ENCODE measurements at regions not wholly inside any gene's neighbourhood (a gene's known extent, or its start where the extent isn't known, plus 50 kb on each side); places are given as distances from the start of the nearest gene placed in this dataset.

- Mint-ChIP-seq H3K27me3 (no peaks in the 10 kb centered on the region), H3K4me3 (no peak overlapping the region), H3K36me3 (no peaks in the 10 kb centered on the region), H3K9me3 (peaks cover 5% of the 10 kb centered on the region), H3K27ac (no peak overlapping the region), H3K4me1 (no peaks in the 10 kb centered on the region)
- ATAC-seq, result no peak
Measured at GRCh38 chr2:150571121-150571520, 83.7 kb upstream of the RND3 start.

GRCh38 chr2:150570712-150571111 is 83.2 kb upstream of the RND3 start:
- no peak overlapping the region for H3K27ac Mint-ChIP-seq
- H3K4me3 Mint-ChIP-seq, result no peak overlapping the region
- no peak for ATAC-seq
- H3K9me3 Mint-ChIP-seq, result peaks cover 5% of the 10 kb centered on the region
- no peaks in the 10 kb centered on the region for H3K4me1 Mint-ChIP-seq
- no peaks in the 10 kb centered on the region for H3K27me3 Mint-ChIP-seq
- no peaks in the 10 kb centered on the region for H3K36me3 Mint-ChIP-seq

GRCh38 chr2:150569761-150570160 is 82.3 kb upstream of the RND3 start:
- no peak for ATAC-seq
- H3K4me3 Mint-ChIP-seq, result no peak overlapping the region
- H3K9me3 Mint-ChIP-seq, result peaks cover 5% of the 10 kb centered on the region
- no peak overlapping the region for H3K27ac Mint-ChIP-seq
- no peaks in the 10 kb centered on the region for H3K36me3 Mint-ChIP-seq
- H3K27me3 Mint-ChIP-seq, result no peaks in the 10 kb centered on the region
- H3K4me1 Mint-ChIP-seq, result no peaks in the 10 kb centered on the region

DNA sequence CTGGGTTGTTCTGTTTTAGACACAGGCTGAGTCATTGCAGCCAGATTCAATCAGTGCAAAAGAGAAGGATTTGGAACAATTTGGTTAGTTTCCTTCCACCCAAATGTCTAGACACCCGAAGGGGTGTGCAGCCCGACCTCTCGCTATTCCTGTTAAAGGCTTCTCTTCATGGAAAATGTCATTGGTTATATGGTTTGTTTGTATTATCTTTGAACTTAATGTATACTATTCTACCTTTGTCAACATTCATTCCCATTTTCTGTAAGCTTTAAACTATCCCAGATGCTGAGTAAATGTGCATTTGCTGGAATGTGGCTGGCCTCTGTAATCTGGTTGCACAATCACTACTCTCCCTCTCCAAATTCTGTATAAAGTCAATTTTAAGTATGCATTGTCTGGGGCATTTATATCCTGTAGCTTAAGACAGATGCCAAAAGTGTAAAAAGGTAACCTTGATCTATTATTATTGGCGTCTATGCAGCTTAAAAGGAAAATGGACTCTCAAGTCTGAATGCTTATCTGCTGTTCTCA is 80.4 kb upstream of the RND3 start:
- H3K4me3 Mint-ChIP-seq, result no peak overlapping the region
- no peak for ATAC-seq
- no peaks in the 10 kb centered on the region for H3K36me3 Mint-ChIP-seq
- no peaks in the 10 kb centered on the region for H3K4me1 Mint-ChIP-seq
- no peak overlapping the region for H3K27ac Mint-ChIP-seq
- peaks cover 3% of the 10 kb centered on the region for H3K9me3 Mint-ChIP-seq
- no peaks in the 10 kb centered on the region for H3K27me3 Mint-ChIP-seq

DNA sequence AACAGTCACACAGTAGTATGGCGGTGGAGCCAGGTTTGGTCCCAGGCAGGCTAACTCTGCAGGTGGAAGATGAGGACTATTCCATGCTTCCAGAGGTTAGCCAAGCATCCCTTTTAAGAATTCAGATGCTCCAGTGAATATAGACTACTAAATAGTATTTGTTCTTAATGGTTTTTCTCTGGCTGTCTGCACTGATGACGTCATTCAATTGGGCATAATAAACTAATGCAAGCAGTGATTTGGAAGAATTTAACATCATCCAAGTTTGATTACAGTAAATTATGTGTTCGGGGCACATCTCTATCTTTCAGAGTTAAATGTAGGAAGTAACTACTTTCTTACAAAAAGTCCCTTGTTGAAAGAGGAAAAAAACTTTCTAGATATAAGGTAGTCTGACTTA is 78.8 kb upstream of the RND3 start:
- Mint-ChIP-seq H3K36me3 (no peaks in the 10 kb centered on the region), H3K9me3 (peaks cover 3% of the 10 kb centered on the region), H3K27ac (no peak overlapping the region), H3K4me1 (no peaks in the 10 kb centered on the region), H3K4me3 (no peak overlapping the region), H3K27me3 (no peaks in the 10 kb centered on the region)
- ATAC-seq, result no peak

GRCh38 chr2:150561076-150561475 is 73.6 kb upstream of the RND3 start:
- Mint-ChIP-seq H3K4me1 (no peaks in the 10 kb centered on the region), H3K27me3 (no peaks in the 10 kb centered on the region), H3K4me3 (no peak overlapping the region), H3K9me3 (no peaks in the 10 kb centered on the region), H3K27ac (no peak overlapping the region), H3K36me3 (no peaks in the 10 kb centered on the region)
- ATAC-seq, result no peak

- Mint-ChIP-seq H3K4me3 (no peak overlapping the region), H3K9me3 (no peaks in the 10 kb centered on the region), H3K27me3 (no peaks in the 10 kb centered on the region), H3K4me1 (no peaks in the 10 kb centered on the region), H3K36me3 (no peaks in the 10 kb centered on the region), H3K27ac (no peak overlapping the region)
- no peak for ATAC-seq
Measured at GRCh38 chr2:150557020-150557600, 69.6 kb upstream of the RND3 start.

DNA sequence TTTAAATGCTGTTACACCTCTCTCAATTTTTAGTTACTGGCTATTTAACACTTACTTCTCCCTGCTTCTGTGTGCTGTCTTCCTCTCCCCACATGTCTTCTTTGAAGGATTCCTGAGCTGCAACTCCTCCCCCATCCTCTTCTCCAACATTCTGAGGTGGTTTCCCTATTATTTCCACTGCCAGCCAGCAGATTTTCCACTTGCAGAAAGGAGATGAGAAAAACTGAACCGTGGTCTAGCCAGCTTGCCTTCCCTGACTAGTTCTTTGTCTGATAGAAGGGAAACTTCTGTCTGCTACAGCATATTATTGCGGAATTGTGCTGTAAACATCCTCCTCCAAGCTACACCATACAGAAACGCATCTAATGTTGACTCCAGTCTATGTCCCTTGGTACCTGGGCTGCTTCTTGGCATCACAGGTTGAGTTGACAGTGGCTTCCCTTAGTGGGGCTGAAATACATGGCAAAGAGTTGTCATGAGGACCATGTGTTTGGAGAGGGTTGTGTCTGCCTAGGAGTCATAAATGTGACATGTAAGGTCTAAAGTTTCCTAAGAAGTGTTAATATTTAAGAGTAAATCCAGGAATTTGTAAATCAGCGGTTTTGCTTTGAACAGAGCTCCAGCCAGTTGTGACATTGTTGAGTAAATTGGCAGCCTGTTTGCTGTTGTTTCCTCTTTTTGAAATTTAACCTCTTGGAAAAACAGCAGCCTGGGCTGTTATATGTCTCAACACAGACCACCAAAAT is 68.3 kb upstream of the RND3 start:
- Mint-ChIP-seq H3K4me1 (no peaks in the 10 kb centered on the region), H3K36me3 (no peaks in the 10 kb centered on the region), H3K27me3 (no peaks in the 10 kb centered on the region), H3K4me3 (no peak overlapping the region), H3K27ac (no peak overlapping the region), H3K9me3 (no peaks in the 10 kb centered on the region)
- ATAC-seq, result no peak

DNA sequence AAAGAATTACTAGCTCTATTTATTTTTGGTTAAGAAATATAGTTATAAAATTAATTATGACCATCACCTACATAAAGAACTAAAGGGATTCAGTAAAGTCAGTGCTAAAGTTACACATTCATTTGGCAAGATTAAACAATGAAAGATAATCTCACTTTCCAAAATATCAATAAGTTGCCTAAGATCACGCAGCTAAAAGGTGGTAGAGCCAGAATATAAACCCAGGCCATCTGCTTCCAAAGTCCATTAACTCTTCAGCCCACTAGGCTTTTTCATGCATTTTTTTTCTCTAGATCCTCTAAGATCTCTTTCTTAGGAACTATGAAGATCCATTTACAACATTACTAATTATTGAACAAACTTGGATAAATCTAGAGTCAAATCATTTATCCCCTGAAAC is 66.6 kb upstream of the RND3 start:
- no peaks in the 10 kb centered on the region for H3K36me3 Mint-ChIP-seq
- H3K4me3 Mint-ChIP-seq, result no peak overlapping the region
- H3K27ac Mint-ChIP-seq, result no peak overlapping the region
- no peaks in the 10 kb centered on the region for H3K27me3 Mint-ChIP-seq
- no peaks in the 10 kb centered on the region for H3K9me3 Mint-ChIP-seq
- no peak for ATAC-seq
- H3K4me1 Mint-ChIP-seq, result no peaks in the 10 kb centered on the region

GRCh38 chr2:150552041-150552820 is 64.8 kb upstream of the RND3 start:
- H3K9me3 Mint-ChIP-seq, result no peaks in the 10 kb centered on the region
- no peaks in the 10 kb centered on the region for H3K27me3 Mint-ChIP-seq
- H3K36me3 Mint-ChIP-seq, result no peaks in the 10 kb centered on the region
- no peak overlapping the region for H3K4me3 Mint-ChIP-seq
- H3K4me1 Mint-ChIP-seq, result no peaks in the 10 kb centered on the region
- H3K27ac Mint-ChIP-seq, result no peak overlapping the region
- no peak for ATAC-seq

DNA sequence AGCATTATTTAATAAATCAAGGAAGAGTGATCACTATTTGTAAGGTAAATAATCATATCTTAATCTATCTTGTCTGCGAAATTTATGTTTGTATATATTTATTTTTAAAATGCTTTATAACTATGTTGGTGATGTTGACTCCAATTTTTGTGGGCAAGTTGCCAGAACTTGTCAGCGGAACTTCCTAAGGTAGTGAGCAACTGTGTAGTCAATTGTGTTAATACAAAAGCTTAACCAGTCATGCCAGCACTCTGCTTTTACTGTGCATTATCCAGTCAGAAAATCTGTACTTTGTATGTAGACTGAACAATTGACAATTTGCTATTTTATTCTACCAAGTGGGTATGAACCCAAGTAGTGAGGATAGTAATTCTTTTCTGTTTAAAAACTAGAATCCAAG is 61.9 kb upstream of the RND3 start:
- Mint-ChIP-seq H3K9me3 (no peaks in the 10 kb centered on the region), H3K27me3 (no peaks in the 10 kb centered on the region), H3K27ac (no peak overlapping the region), H3K4me3 (no peak overlapping the region), H3K36me3 (no peaks in the 10 kb centered on the region), H3K4me1 (no peaks in the 10 kb centered on the region)
- no peak for ATAC-seq

DNA sequence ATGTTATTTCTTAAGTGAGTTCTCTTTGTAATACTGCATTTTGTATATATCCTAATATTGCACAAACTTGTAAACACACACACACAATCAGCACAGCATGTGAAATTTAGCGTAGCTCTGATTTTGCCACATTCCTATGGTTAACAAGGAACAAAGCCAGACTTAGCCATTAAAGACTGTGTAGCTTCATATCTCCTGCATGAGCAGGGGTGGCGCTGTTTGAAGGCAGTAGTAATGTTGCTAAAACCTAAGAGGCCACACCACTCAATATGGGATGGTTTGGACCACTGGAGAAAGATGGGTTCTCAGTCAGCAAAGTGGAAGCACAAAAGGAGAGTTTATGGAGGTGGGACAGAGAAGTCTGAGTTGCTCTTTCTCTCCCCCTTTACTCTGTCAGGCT is 61.1 kb upstream of the RND3 start:
- Mint-ChIP-seq H3K4me3 (no peak overlapping the region), H3K27ac (no peak overlapping the region), H3K9me3 (no peaks in the 10 kb centered on the region), H3K4me1 (no peaks in the 10 kb centered on the region), H3K27me3 (no peaks in the 10 kb centered on the region), H3K36me3 (no peaks in the 10 kb centered on the region)
- no peak for ATAC-seq

- no peak for ATAC-seq
- H3K4me3 Mint-ChIP-seq, result no peak overlapping the region
- no peaks in the 10 kb centered on the region for H3K9me3 Mint-ChIP-seq
- no peak overlapping the region for H3K27ac Mint-ChIP-seq
- no peaks in the 10 kb centered on the region for H3K27me3 Mint-ChIP-seq
- H3K4me1 Mint-ChIP-seq, result no peaks in the 10 kb centered on the region
- no peaks in the 10 kb centered on the region for H3K36me3 Mint-ChIP-seq
Measured at GRCh38 chr2:150545916-150546315, 58.4 kb upstream of the RND3 start.

DNA sequence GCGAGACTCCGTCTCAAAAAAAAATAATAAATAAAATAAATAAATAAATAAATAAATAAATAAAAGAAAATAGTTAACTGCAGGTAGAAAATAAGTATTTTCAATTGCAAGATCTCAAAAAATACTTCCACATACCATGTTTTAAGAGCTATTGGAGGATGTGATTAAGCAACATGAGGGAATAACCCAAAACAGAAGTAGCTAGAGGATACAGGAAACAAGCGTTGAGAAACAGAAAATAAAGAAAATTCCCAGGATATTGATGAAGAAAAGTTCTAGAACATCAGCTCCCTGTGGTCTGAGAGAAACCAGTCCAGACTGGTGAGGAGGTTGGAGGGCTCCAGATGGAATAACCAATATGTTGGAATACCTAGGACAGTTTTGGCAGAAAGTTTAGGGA is 57.3 kb upstream of the RND3 start:
- H3K4me3 Mint-ChIP-seq, result no peak overlapping the region
- H3K9me3 Mint-ChIP-seq, result no peaks in the 10 kb centered on the region
- no peaks in the 10 kb centered on the region for H3K4me1 Mint-ChIP-seq
- no peaks in the 10 kb centered on the region for H3K36me3 Mint-ChIP-seq
- no peaks in the 10 kb centered on the region for H3K27me3 Mint-ChIP-seq
- H3K27ac Mint-ChIP-seq, result no peak overlapping the region
- no peak for ATAC-seq

DNA sequence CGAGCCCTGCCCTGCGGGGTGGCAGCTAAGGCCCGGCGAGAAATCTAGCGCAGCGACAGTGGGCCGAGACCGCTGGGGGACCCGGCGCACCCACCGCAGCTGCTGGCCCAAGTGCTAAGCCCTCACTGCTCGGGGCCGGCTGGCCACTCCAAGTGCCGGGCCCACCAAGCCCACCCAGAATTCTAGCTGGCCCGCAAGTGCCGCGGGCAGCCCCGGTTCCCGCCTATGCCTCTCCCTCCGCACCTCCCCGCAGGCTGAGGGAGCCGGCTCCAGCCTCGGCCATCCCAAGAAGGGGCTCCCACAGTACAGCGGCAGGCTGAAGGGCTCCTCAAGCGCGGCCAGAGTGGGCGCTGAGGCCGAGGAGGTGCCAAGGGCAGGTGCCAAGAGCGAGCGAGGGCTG is 55.2 kb upstream of the RND3 start:
- no peaks in the 10 kb centered on the region for H3K4me1 Mint-ChIP-seq
- H3K27me3 Mint-ChIP-seq, result no peaks in the 10 kb centered on the region
- H3K9me3 Mint-ChIP-seq, result no peaks in the 10 kb centered on the region
- no peak overlapping the region for H3K27ac Mint-ChIP-seq
- ATAC-seq, result no peak
- H3K36me3 Mint-ChIP-seq, result no peaks in the 10 kb centered on the region
- no peak overlapping the region for H3K4me3 Mint-ChIP-seq

GRCh38 chr2:150542172-150542571 is 54.7 kb upstream of the RND3 start:
- Mint-ChIP-seq H3K36me3 (no peaks in the 10 kb centered on the region), H3K27ac (no peak overlapping the region), H3K9me3 (no peaks in the 10 kb centered on the region), H3K27me3 (no peaks in the 10 kb centered on the region), H3K4me1 (no peaks in the 10 kb centered on the region), H3K4me3 (no peak overlapping the region)
- no peak for ATAC-seq

Measured in stimulated activated memory B cell treated with anti-CD40 and anti-IgM and Interleukin-4, amounts not matched to agents 10 μg/mL and 1 μg/mL and 100 μg/mL, for 72 hours (primary cell).